A673 (cell line): ENCODE measurements at regions not wholly inside any gene's neighbourhood (a gene's known extent, or its start where the extent isn't known, plus 50 kb on each side); places are given as distances from the start of the nearest gene placed in this dataset.

Experiments
- BruUV-seq: library from RNA; stranded (reverse); fragments of 400-500 nt; replicated peaks from 2 replicates; lab custom pipeline; 2021; lab: Mats Ljungman, UMichigan
- CTCF ChIA-PET: fragments of 300-600 bp; sonication (Branson Sonifier 250); formaldehyde crosslinking; loops from one replicate; lab custom pipeline; 2022; ENCODE audit warnings: antibody characterized with exemption; lab: Charles Lee
- POLR2A ChIA-PET: fragments of 300-600 bp; sonication (Branson Sonifier 250); formaldehyde crosslinking; loops from one replicate; lab custom pipeline; 2022; ENCODE audit warnings: antibody characterized with exemption; ENCODE audit not compliant: low non-redundant PET; lab: Charles Lee
- DNase-seq: peaks from one replicate; pipeline ENCODE4 v3.0.0-alpha.2; 2015; ENCODE audit warnings: low spot score
- H3K27ac ChIP-seq: fragments of 200-600 bp; sonication (generic); 2 replicates; pipeline ENCODE4 v1.5.1; 2016; ENCODE audit warnings: mixed run types, low read depth, mild to moderate bottlenecking, mixed read lengths, antibody characterized with exemption, low read length; ENCODE audit not compliant: poor library complexity, severe bottlenecking
- H3K27me3 ChIP-seq: fragments of 200-600 bp; sonication (generic); replicated peaks from 2 replicates; pipeline ENCODE4 v1.6.1; 2017; ENCODE audit warnings: mixed run types, low read depth, mild to moderate bottlenecking, mixed read lengths, antibody characterized with exemption, low read length; ENCODE audit not compliant: insufficient read depth, poor library complexity
- H3K36me3 ChIP-seq: fragments of 200-600 bp; sonication (generic); 2 replicates; pipeline ENCODE4 v1.6.1; 2016; ENCODE audit warnings: mixed run types, mild to moderate bottlenecking, mixed read lengths, antibody characterized with exemption, low read length; ENCODE audit not compliant: insufficient read depth, poor library complexity, severe bottlenecking
- H3K4me1 ChIP-seq: fragments of 200-600 bp; sonication (generic); 2 replicates; pipeline ENCODE4 v1.6.1; 2017; ENCODE audit warnings: mixed run types, mild to moderate bottlenecking, mixed read lengths, antibody characterized with exemption, low read length; ENCODE audit not compliant: insufficient read depth, poor library complexity, severe bottlenecking
- H3K4me3 ChIP-seq: fragments of 200-600 bp; sonication (generic); 2 replicates; pipeline ENCODE4 v1.5.1; 2016; ENCODE audit warnings: low read depth, mixed run types, mild to moderate bottlenecking, mixed read lengths, low read length; ENCODE audit not compliant: poor library complexity, severe bottlenecking
- H3K9me3 ChIP-seq: fragments of 200-600 bp; sonication (generic); 2 replicates; pipeline ENCODE4 v1.6.1; 2016; ENCODE audit warnings: mixed run types, low read depth, mild to moderate bottlenecking, mixed read lengths, antibody characterized with exemption, low read length; ENCODE audit not compliant: poor library complexity, severe bottlenecking
- CTCF ChIP-seq: fragments of 300-800, 200-600 bp; sonication (generic); conservative IDR thresholded peaks from 2 replicates; pipeline ENCODE4 v1.5.1; 2017; ENCODE audit warnings: low read depth, mild to moderate bottlenecking, antibody characterized with exemption, low read length, moderate library complexity, mixed read lengths
- EZH2 ChIP-seq: fragments of 200-600 bp; sonication (generic); IDR thresholded peaks from 2 replicates; pipeline ENCODE4 v1.6.1; 2017; ENCODE audit warnings: borderline replicate concordance, low read depth, mild to moderate bottlenecking, mixed read lengths, antibody characterized with exemption, low read length; ENCODE audit not compliant: poor library complexity, severe bottlenecking
- intact Hi-C: fragments of 100-400 bp; cut with micrococcal nuclease; formaldehyde crosslinking; loops from one replicate; pipeline ENCODE4 v1.10.0; 2022; ENCODE audit not compliant: unreplicated experiment

DNA sequence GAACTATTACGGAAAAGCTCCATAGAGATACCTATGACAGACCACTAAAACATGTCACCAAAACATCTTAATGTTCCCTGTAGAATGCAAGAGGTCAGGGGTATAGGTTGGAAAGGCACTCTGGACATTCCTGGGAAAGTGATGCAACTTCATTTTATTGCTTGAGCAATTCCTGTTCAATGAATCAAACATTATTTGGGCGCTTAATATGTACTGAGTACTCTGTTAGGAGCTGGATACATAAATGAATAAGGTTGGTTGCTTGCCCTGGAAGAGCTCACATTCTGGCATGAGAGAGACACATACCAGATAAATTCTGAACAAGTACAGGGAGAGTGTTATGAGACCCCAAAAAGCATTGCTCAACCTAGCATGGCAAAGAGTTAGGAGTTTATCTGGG is 408.9 kb upstream of the DMAC1 start:
- no peak for DNase-seq
- H3K9me3 ChIP-seq, result peaks cover 11% of the 10 kb centered on the region
- intact Hi-C loops, result no loop called here
- CTCF ChIA-PET, result no interaction called here
- no peak overlapping the region for H3K4me3 ChIP-seq
- no peaks in the 10 kb centered on the region for H3K4me1 ChIP-seq
- no peak overlapping the region for H3K27ac ChIP-seq
- POLR2A ChIA-PET, result no interaction called here
- no TSS peak for BruUV-seq
- no peaks in the 10 kb centered on the region for H3K36me3 ChIP-seq
- TF ChIP-seq CTCF (no peak), EZH2 (no peak)
- no peaks in the 10 kb centered on the region for H3K27me3 ChIP-seq

- Histone ChIP-seq H3K27ac (no peak overlapping the region), H3K27me3 (no peaks in the 10 kb centered on the region), H3K4me3 (no peak overlapping the region), H3K36me3 (no peaks in the 10 kb centered on the region), H3K9me3 (peaks cover 8% of the 10 kb centered on the region), H3K4me1 (no peaks in the 10 kb centered on the region)
- ChIA-PET CTCF (no interaction called here), POLR2A (no interaction called here)
- TF ChIP-seq EZH2 (no peak), CTCF (no peak)
- DNase-seq, result no peak
- intact Hi-C loops, result no loop called here
- no TSS peak for BruUV-seq
These were observed 408.0 kb upstream of the DMAC1 start for GRCh38 chr9:8207596-8207995.

DNA sequence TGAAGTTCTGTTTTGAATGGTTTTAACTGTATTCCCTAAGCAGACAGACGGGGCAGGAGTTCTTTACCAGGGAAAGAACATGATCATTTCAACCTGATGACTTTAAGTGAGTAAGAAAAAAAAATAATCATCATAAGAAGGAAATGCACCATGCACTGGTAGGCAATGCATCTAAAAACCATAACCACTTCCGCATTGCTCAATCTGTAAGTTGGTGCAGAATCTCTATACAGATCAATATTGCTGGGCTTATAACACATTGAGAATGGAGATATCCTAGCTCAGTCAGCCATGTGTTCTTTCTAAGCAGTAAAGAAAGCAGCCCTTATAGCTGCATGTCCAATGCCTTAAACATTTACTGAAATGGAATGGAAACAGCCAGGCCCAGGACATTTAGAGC is 407.1 kb upstream of the DMAC1 start:
- H3K27ac ChIP-seq, result no peak overlapping the region
- BruUV-seq, result no TSS peak
- ChIA-PET CTCF (no interaction called here), POLR2A (no interaction called here)
- intact Hi-C loops, result no loop called here
- no peaks in the 10 kb centered on the region for H3K36me3 ChIP-seq
- TF ChIP-seq CTCF, result no peak
- TF ChIP-seq EZH2, result no peak
- H3K9me3 ChIP-seq, result peaks cover 4% of the 10 kb centered on the region
- no peaks in the 10 kb centered on the region for H3K4me1 ChIP-seq
- H3K27me3 ChIP-seq, result no peaks in the 10 kb centered on the region
- no peak overlapping the region for H3K4me3 ChIP-seq
- no peak for DNase-seq

DNA sequence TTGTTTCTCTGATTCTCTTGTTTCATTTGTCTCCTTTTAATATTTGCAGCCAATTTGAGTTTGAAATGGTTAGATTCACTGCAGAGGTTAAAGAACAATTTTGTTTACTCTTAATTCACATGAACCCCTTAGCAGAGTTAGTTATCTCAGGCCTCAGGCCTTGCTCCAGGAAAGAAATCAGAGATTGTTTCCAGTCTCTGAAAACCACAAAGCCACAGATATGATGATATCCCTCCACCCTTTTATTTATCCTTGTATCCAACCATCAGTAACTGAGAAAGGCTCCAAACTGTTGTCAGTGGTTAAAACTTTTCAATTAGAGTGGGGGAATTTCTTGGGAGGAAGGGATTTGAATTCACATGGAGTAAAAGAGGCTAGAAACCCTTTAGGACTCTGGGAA is 406.0 kb upstream of the DMAC1 start:
- Histone ChIP-seq H3K4me3 (no peak overlapping the region), H3K4me1 (no peaks in the 10 kb centered on the region), H3K27ac (no peak overlapping the region), H3K27me3 (no peaks in the 10 kb centered on the region), H3K36me3 (no peaks in the 10 kb centered on the region), H3K9me3 (peaks cover 4% of the 10 kb centered on the region)
- TF ChIP-seq CTCF (no peak), EZH2 (no peak)
- ChIA-PET CTCF (no interaction called here), POLR2A (no interaction called here)
- intact Hi-C loops, result no loop called here
- no peak for DNase-seq
- BruUV-seq, result no TSS peak
